Hepatocyte (in vitro differentiated cells): ENCODE measurements at regions not wholly inside any gene's neighbourhood (a gene's known extent, or its start where the extent isn't known, plus 50 kb on each side); places are given as distances from the start of the nearest gene placed in this dataset.

Experiments used
- DNase-seq: peaks from one replicate; pipeline ENCODE4 v3.0.0-alpha.2; 2016; ENCODE audit warnings: low spot score
- H2AFZ ChIP-seq: fragments of 200-600 bp; sonication (generic); 2 replicates; pipeline ENCODE4 v1.6.0; 2016; ENCODE audit warnings: antibody characterized with exemption, mild to moderate bottlenecking
- H3K27ac ChIP-seq: fragments of 200-600 bp; sonication (generic); 2 replicates; pipeline ENCODE4 v1.5.1; 2016; ENCODE audit warnings: mild to moderate bottlenecking
- H3K27me3 ChIP-seq: fragments of 200-600 bp; sonication (generic); 2 replicates; pipeline ENCODE4 v1.6.1; 2016
- H3K36me3 ChIP-seq: fragments of 200-600 bp; sonication (generic); replicated peaks from 2 replicates; pipeline ENCODE4 v1.5.1; 2016; ENCODE audit warnings: low read depth; ENCODE audit not compliant: insufficient read depth
- H3K4me1 ChIP-seq: fragments of 200-600 bp; sonication (generic); 2 replicates; pipeline ENCODE4 v1.5.1; 2016; ENCODE audit warnings: mild to moderate bottlenecking, moderate library complexity; ENCODE audit not compliant: insufficient read depth
- H3K4me2 ChIP-seq: fragments of 200-600 bp; sonication (generic); 2 replicates; pipeline ENCODE4 v1.6.0; 2016
- H3K4me3 ChIP-seq: fragments of 200-600 bp; sonication (generic); 2 replicates; pipeline ENCODE4 v1.5.1; 2016; ENCODE audit warnings: mild to moderate bottlenecking
- H3K79me2 ChIP-seq: fragments of 200-600 bp; sonication (generic); 2 replicates; pipeline ENCODE4 v1.6.0; 2017; ENCODE audit warnings: mild to moderate bottlenecking
- H3K9me2 ChIP-seq: fragments of 200-600 bp; sonication (generic); replicated peaks from 2 replicates; pipeline ENCODE4 v1.6.0; 2017; ENCODE audit warnings: mild to moderate bottlenecking; ENCODE audit not compliant: insufficient read depth
- H3K9me3 ChIP-seq: fragments of 200-600 bp; sonication (generic); 2 replicates; pipeline ENCODE4 v1.5.1; 2016; ENCODE audit warnings: low read depth, mild to moderate bottlenecking
- H4K20me1 ChIP-seq: fragments of 200-600 bp; sonication (generic); 2 replicates; pipeline ENCODE4 v1.6.0; 2016; ENCODE audit warnings: mild to moderate bottlenecking; ENCODE audit not compliant: insufficient read depth, poor library complexity, severe bottlenecking
- EZH2 ChIP-seq: fragments of 200-600 bp; sonication (generic); IDR thresholded peaks from 2 replicates; pipeline ENCODE4 v1.6.1; 2016; ENCODE audit warnings: antibody characterized with exemption, mild to moderate bottlenecking, borderline replicate concordance
- EZH2phosphoT487 ChIP-seq: fragments of 200-600 bp; sonication (generic); IDR thresholded peaks from one replicate; pipeline ENCODE4 v1.6.1; 2018; ENCODE audit warnings: antibody characterized with exemption, mild to moderate bottlenecking, low read depth, moderate library complexity; ENCODE audit not compliant: unreplicated experiment, severe bottlenecking
- WGBS: methylation state at CpG from one replicate; pipeline ENCODE4 v1.1.6; 2016; ENCODE audit warnings: low lambda C conversion rate; ENCODE audit errors: missing lambda C conversion rate; 5-methylcytosine and 5-hydroxymethylcytosine counted together
- TF ChIP-seq, protein P1 (sequence below): fragments of 200-600 bp; sonication (generic); IDR thresholded peaks from 2 replicates; pipeline ENCODE4 v1.5.1; 2016; ENCODE audit warnings: antibody characterized with exemption, mild to moderate bottlenecking; ENCODE audit not compliant: poor library complexity

DNA sequence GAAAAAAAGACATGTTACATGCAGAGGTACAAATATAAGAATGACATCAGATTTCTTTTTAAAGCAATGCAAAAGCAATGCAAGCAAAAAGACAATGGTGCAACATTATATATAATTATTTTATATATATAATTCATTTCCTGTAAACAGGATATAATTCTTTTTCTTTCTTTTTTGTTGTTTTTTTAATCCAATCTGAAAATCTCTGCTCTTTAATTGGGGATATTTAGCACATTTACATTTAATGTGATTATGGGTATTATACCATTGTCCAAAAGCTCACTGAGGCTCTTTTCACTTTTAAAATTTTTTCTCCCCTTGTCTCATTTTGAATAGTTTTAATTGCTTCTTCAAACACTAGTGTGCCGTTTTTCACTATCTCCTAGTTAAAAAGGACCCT, 148.9 kb downstream of the FGF18 start:
- TF ChIP-seq, protein P1, sequence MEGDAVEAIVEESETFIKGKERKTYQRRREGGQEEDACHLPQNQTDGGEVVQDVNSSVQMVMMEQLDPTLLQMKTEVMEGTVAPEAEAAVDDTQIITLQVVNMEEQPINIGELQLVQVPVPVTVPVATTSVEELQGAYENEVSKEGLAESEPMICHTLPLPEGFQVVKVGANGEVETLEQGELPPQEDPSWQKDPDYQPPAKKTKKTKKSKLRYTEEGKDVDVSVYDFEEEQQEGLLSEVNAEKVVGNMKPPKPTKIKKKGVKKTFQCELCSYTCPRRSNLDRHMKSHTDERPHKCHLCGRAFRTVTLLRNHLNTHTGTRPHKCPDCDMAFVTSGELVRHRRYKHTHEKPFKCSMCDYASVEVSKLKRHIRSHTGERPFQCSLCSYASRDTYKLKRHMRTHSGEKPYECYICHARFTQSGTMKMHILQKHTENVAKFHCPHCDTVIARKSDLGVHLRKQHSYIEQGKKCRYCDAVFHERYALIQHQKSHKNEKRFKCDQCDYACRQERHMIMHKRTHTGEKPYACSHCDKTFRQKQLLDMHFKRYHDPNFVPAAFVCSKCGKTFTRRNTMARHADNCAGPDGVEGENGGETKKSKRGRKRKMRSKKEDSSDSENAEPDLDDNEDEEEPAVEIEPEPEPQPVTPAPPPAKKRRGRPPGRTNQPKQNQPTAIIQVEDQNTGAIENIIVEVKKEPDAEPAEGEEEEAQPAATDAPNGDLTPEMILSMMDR = no peak
- no peak for TF ChIP-seq EZH2
- TF ChIP-seq EZH2phosphoT487 = no peak
- no peak overlapping the region for H3K27ac ChIP-seq
- no peaks in the 10 kb centered on the region for H3K79me2 ChIP-seq
- H3K4me1 ChIP-seq = no peaks in the 10 kb centered on the region
- no peaks in the 10 kb centered on the region for H3K36me3 ChIP-seq
- H2AFZ ChIP-seq = no peak overlapping the region
- no peak overlapping the region for H3K4me3 ChIP-seq
- DNase-seq = no peak
- H3K27me3 ChIP-seq = no peaks in the 10 kb centered on the region
- no peaks in the 10 kb centered on the region for H4K20me1 ChIP-seq
- no peaks in the 10 kb centered on the region for H3K9me3 ChIP-seq
- WGBS = 85% methylated on average over 1 of the region's 1 CpG
- no peak overlapping the region for H3K4me2 ChIP-seq
- H3K9me2 ChIP-seq = no peaks in the 10 kb centered on the region

DNA sequence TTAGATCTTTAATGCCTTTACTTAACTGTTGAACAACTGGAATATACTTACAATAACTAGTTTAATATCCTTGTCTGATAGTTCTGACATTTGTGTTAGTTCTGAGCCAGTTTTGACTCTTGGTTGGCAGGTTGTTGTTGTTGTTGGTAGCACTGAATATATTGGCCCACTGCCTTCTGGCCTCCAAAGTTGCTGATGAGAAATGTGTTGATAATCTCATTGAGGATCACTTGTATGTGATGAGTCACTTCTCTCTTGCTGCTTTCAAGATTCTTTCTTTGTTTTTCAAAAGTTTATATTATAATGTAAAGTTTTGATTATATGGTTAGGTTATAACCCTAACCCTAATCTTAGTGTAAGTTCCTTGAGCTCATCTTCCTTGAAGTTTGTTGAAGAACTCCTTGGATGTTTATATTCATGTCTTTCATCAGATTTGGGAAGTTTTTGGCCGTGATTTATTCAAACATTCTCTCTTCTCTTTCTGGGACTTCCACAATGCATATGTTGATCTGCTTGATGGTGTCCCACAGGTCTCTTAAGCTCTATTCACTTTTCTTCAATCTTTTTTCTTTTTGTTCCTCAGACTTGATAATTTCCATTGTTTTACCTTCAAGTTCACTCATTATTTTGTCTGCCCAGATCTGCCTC, 149.7 kb downstream of the FGF18 start:
- DNase-seq = no peak
- WGBS = 45% methylated on average over 1 of the region's 1 CpG
- H3K27ac ChIP-seq = no peak overlapping the region

DNA sequence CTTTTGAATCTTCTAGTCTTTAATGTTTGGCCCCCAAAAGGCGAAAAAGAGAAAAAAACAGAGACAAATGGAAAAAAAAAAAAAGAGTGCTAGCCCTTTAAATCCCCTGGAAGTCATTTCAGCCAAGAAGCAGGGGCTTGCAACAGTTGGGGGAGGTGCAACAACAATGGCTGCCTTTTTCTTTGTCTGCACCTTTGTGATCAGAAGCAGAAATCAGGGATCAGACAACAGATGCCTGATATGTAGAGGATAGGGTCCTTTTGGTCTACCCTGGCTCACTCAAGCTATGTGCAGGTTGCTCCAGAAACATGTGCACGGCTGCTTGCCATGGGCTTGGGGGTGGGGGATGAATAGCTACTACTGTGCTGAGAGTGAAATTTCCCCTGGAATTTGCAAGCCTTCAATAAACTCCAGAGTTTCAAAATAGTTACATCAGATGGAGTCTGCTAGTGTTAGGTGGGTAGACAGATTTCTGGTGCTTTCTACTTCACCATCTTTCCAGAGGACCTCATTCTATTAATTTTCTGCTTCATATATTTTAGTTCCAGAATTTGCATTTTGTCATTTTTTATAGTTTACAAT, 150.9 kb downstream of the FGF18 start:
- no peaks in the 10 kb centered on the region for H3K9me2 ChIP-seq
- H2AFZ ChIP-seq = no peak overlapping the region
- no peaks in the 10 kb centered on the region for H3K4me1 ChIP-seq

More for the DNA sequence above, 149.7 kb downstream of the FGF18 start:
- Histone ChIP-seq H3K36me3 (no peaks in the 10 kb centered on the region), H2AFZ (no peak overlapping the region), H3K27me3 (no peaks in the 10 kb centered on the region), H3K9me2 (no peaks in the 10 kb centered on the region), H3K4me2 (no peak overlapping the region), H3K9me3 (no peaks in the 10 kb centered on the region), H4K20me1 (no peaks in the 10 kb centered on the region), H3K4me1 (no peaks in the 10 kb centered on the region), H3K4me3 (no peak overlapping the region), H3K79me2 (no peaks in the 10 kb centered on the region)
- TF ChIP-seq EZH2phosphoT487 (no peak), EZH2 (no peak)
- TF ChIP-seq, protein P1 = no peak

DNA sequence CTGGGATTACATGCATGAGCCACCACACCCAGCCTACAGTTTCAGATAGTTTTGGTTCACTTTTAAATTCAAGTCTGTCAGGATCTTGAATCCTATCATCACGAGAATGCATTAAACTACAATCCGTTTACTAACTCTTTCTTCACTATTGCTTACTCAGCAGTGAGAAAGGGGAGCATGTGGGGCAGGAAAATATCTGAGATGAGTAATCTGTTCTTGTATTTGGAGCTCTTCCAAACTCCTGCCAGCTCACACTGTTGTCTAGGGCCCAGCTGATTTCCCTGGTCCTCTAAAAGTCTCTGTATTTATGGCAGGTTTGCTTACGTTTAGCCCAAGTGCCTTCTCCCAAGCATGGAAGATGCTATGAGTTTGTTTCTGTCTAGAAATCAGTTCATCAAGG, 152.2 kb downstream of the FGF18 start:
- Histone ChIP-seq H4K20me1 (no peaks in the 10 kb centered on the region), H3K9me3 (no peaks in the 10 kb centered on the region), H3K4me1 (no peaks in the 10 kb centered on the region), H3K4me3 (no peak overlapping the region), H3K27me3 (no peaks in the 10 kb centered on the region), H2AFZ (no peak overlapping the region), H3K9me2 (no peaks in the 10 kb centered on the region), H3K27ac (no peak overlapping the region), H3K36me3 (no peaks in the 10 kb centered on the region), H3K4me2 (no peak overlapping the region), H3K79me2 (no peaks in the 10 kb centered on the region)
- DNase-seq = peak; percentile 24
- WGBS = 70% methylated on average over 3 of the region's 3 CpGs
- TF ChIP-seq, protein P1 = no peak
- no peak for TF ChIP-seq EZH2
- no peak for TF ChIP-seq EZH2phosphoT487

More for the DNA sequence above, 150.9 kb downstream of the FGF18 start:
- 67% methylated on average over 2 of the region's 2 CpGs for WGBS
- H3K4me3 ChIP-seq = no peak overlapping the region
- no peak for DNase-seq
- no peaks in the 10 kb centered on the region for H3K27me3 ChIP-seq
- no peak overlapping the region for H3K27ac ChIP-seq
- H4K20me1 ChIP-seq = no peaks in the 10 kb centered on the region
- no peaks in the 10 kb centered on the region for H3K79me2 ChIP-seq
- TF ChIP-seq EZH2phosphoT487 = no peak
- no peak overlapping the region for H3K4me2 ChIP-seq
- H3K9me3 ChIP-seq = no peaks in the 10 kb centered on the region
- H3K36me3 ChIP-seq = no peaks in the 10 kb centered on the region
